KMS-11 (cell line): ENCODE measurements at regions not wholly inside any gene's neighbourhood (a gene's known extent, or its start where the extent isn't known, plus 50 kb on each side); places are given as distances from the start of the nearest gene placed in this dataset.
"Not testable (repeated sequence)": the region's sequence is repeated elsewhere in the genome, so short reads cannot be mapped to it uniquely, and the experiment has no call there.

Experiments used
- H2AFZ ChIP-seq: fragments of 200-600 bp; sonication (generic); 2 replicates; pipeline ENCODE4 v1.6.1; 2016; ENCODE audit warnings: antibody characterized with exemption, mixed run types, low read depth
- H3K27ac ChIP-seq: fragments of 200-600 bp; sonication (generic); 2 replicates; pipeline ENCODE4 v1.6.1; 2016; ENCODE audit warnings: mild to moderate bottlenecking, mixed run types
- H3K27me3 ChIP-seq: fragments of 200-600 bp; sonication (generic); 2 replicates; pipeline ENCODE4 v1.6.1; 2017; ENCODE audit warnings: mild to moderate bottlenecking, low read depth, mixed run types, moderate library complexity; ENCODE audit not compliant: insufficient read depth
- H3K36me3 ChIP-seq: fragments of 200-600 bp; sonication (generic); 2 replicates; pipeline ENCODE4 v1.6.1; 2017; ENCODE audit warnings: mild to moderate bottlenecking, mixed run types; ENCODE audit not compliant: insufficient read depth
- H3K4me1 ChIP-seq: fragments of 200-600 bp; sonication (generic); 2 replicates; pipeline ENCODE4 v1.6.1; 2016; ENCODE audit warnings: mild to moderate bottlenecking, low read depth, mixed run types; ENCODE audit not compliant: poor library complexity, severe bottlenecking
- H3K4me2 ChIP-seq: fragments of 200-600 bp; sonication (generic); 2 replicates; pipeline ENCODE4 v1.7.0; 2016; ENCODE audit warnings: mild to moderate bottlenecking, mixed run types
- H3K4me3 ChIP-seq: fragments of 200-600 bp; sonication (generic); IDR thresholded peaks from 2 replicates; pipeline ENCODE4 v1.6.1; 2017; ENCODE audit warnings: low read depth, low read length, mixed read lengths; ENCODE audit not compliant: insufficient read depth
- H3K79me2 ChIP-seq: fragments of 200-600 bp; sonication (generic); 2 replicates; pipeline ENCODE4 v1.6.1; 2016; ENCODE audit warnings: low read depth, mixed run types; ENCODE audit not compliant: insufficient read depth
- H3K9ac ChIP-seq: fragments of 200-600 bp; sonication (generic); 2 replicates; pipeline ENCODE4 v1.6.1; 2016; ENCODE audit warnings: mild to moderate bottlenecking, mixed run types
- H4K20me1 ChIP-seq: fragments of 200-600 bp; sonication (generic); 2 replicates; pipeline ENCODE4 v1.6.1; 2016; ENCODE audit warnings: mild to moderate bottlenecking, mixed run types; ENCODE audit not compliant: insufficient read depth
- CTCF ChIP-seq: fragments of 200-600 bp; sonication (generic); conservative IDR thresholded peaks from 2 replicates; pipeline ENCODE4 v1.6.1; 2017; ENCODE audit warnings: low read depth, mild to moderate bottlenecking, antibody characterized with exemption, low read length, moderate library complexity, mixed read lengths

GRCh38 chr1:101496109-101496508, 259.3 kb downstream of the S1PR1 start:
- TF ChIP-seq CTCF: no peak
- Histone ChIP-seq H3K79me2 (no peaks in the 10 kb centered on the region), H3K4me3 (no peak overlapping the region), H3K4me2 (no peak overlapping the region), H4K20me1 (no peaks in the 10 kb centered on the region), H3K27me3 (no peaks in the 10 kb centered on the region), H3K36me3 (no peaks in the 10 kb centered on the region), H3K4me1 (no peaks in the 10 kb centered on the region), H3K9ac (no peak overlapping the region), H2AFZ (no peak overlapping the region), H3K27ac (no peak overlapping the region)

GRCh38 chr1:101497881-101498559, 261.2 kb downstream of the S1PR1 start:
- Histone ChIP-seq H4K20me1 (no peaks in the 10 kb centered on the region), H3K4me1 (no peaks in the 10 kb centered on the region), H3K9ac (no peak overlapping the region), H3K79me2 (no peaks in the 10 kb centered on the region), H3K27me3 (no peaks in the 10 kb centered on the region), H3K27ac (no peak overlapping the region), H3K4me3 (no peak overlapping the region), H3K36me3 (no peaks in the 10 kb centered on the region), H2AFZ (no peak overlapping the region), H3K4me2 (no peak overlapping the region)
- TF ChIP-seq CTCF: no peak

- not testable (repeated sequence) for H3K79me2 ChIP-seq, H3K27me3 ChIP-seq, H3K4me3 ChIP-seq, H3K9ac ChIP-seq, H3K27ac ChIP-seq, H2AFZ ChIP-seq, H3K4me1 ChIP-seq, H3K36me3 ChIP-seq, H4K20me1 ChIP-seq, H3K4me2 ChIP-seq
Observed at GRCh38 chr1:101504106-101504505, 267.3 kb downstream of the S1PR1 start.

GRCh38 chr1:101505240-101505639, 268.4 kb downstream of the S1PR1 start:
- not testable (repeated sequence) for H3K79me2 ChIP-seq, H3K4me1 ChIP-seq, H3K27ac ChIP-seq, H2AFZ ChIP-seq, H3K4me3 ChIP-seq, H3K9ac ChIP-seq, H3K36me3 ChIP-seq, H3K27me3 ChIP-seq, H4K20me1 ChIP-seq, H3K4me2 ChIP-seq

- H4K20me1 ChIP-seq: no peaks in the 10 kb centered on the region
- H3K4me1 ChIP-seq: no peaks in the 10 kb centered on the region
- no peak overlapping the region for H3K27ac ChIP-seq
- H3K4me2 ChIP-seq: no peak overlapping the region
- TF ChIP-seq CTCF: peak; percentile 58
- H3K27me3 ChIP-seq: no peaks in the 10 kb centered on the region
- H3K79me2 ChIP-seq: no peaks in the 10 kb centered on the region
- H2AFZ ChIP-seq: no peak overlapping the region
- H3K36me3 ChIP-seq: no peaks in the 10 kb centered on the region
- H3K4me3 ChIP-seq: no peak overlapping the region
- H3K9ac ChIP-seq: no peak overlapping the region
Observed at GRCh38 chr1:101506541-101507164, 269.8 kb downstream of the S1PR1 start.
